Pancreas (tissue), 10 donors: ENCODE measurements at regions not wholly inside any gene's neighbourhood (a gene's known extent, or its start where the extent isn't known, plus 50 kb on each side); places are given as distances from the start of the nearest gene placed in this dataset.

ENCODE experiments used
- ATAC-seq, 4 donors: fragments of 200-7000 bp; cut with Tn5 transposase; one replicate each; pipeline versions ENCODE4 v1.8.0 to v1.9.1; 2020; ENCODE audit warnings: mild to moderate bottlenecking in 4 of 4, moderate library complexity in 4 of 4
- DNase-seq, 6 donors: peaks; one replicate each; pipeline ENCODE4 v3.0.0-alpha.2; 2020
- FAIRE-seq: peaks from 2 replicates; lab custom pipeline; 2012; peaks lifted over from hg19 to GRCh38; lab: Jason Lieb, UNC
- H3K27ac ChIP-seq, 4 donors: fragments of 200-600 bp; sonication (generic); 1 replicate in 3 of 4; 2 replicates in 1 of 4; pipeline versions ENCODE4 v1.5.0 to v1.8.0; 2020
- H3K27me3 ChIP-seq, 4 donors: fragments of 200-600 bp; one replicate each; pipeline ENCODE4 v1.8.0; 2021
- H3K36me3 ChIP-seq, 3 donors: fragments of 200-600 bp; sonication (generic) in 1 of 3; one replicate each; pipeline versions ENCODE4 v1.5.0 to v1.8.0; 2020 to 2021
- H3K4me1 ChIP-seq, 3 donors: fragments of 200-600 bp; one replicate each; pipeline ENCODE4 v1.8.0; 2021
- H3K4me3 ChIP-seq, 4 donors: fragments of 200-600 bp; sonication (generic) in 2 of 4; one replicate each; pipeline versions ENCODE4 v1.5.0 to v1.8.0; 2020 to 2021
- H3K9me3 ChIP-seq, 4 donors: fragments of 200-600 bp; one replicate each; pipeline ENCODE4 v1.8.0; 2021
- WGBS, 2 donors: extraction: QIAGEN DNeasy Blood & Tissue Kit; methylation state at CpG; one replicate each; pipeline ENCODE4 v1.1.7; 2013; 5-methylcytosine and 5-hydroxymethylcytosine counted together
- intact Hi-C, 3 donors: fragments of 100-400 bp; cut with DNase I; formaldehyde crosslinking; loops; one replicate each; pipeline versions ENCODE4 v1.11.1 to v1.14.2; 2022
- TF ChIP-seq, protein P1 (sequence below), 4 donors: fragments of 200-600 bp; sonication (generic) in 3 of 4; IDR thresholded peaks; one replicate each; pipeline versions ENCODE4 v1.5.0 to v1.8.0; 2021; ENCODE audit warnings: antibody characterized with exemption in 4 of 4
- donor health status: healthy with polysubstance abuse.
- donor health status: DM: no; HTN: no; CAD: no; lungs with moderate emphysema.
- donor health status: DM: no; HTN: no; CAD: no.
- donor health status: control.
- donor health status: control.
- donor health status: Bipolar disorder and iron deficiency.
- donor health status: DM: yes; HTN: yes; CAD: no.
- donor health status: DM: no; HTN: no; CAD: no.
- donor health status: DM: no; HTN: no; CAD: no.
- donor health status: DM: yes; HTN: yes; CAD: no.

DNA sequence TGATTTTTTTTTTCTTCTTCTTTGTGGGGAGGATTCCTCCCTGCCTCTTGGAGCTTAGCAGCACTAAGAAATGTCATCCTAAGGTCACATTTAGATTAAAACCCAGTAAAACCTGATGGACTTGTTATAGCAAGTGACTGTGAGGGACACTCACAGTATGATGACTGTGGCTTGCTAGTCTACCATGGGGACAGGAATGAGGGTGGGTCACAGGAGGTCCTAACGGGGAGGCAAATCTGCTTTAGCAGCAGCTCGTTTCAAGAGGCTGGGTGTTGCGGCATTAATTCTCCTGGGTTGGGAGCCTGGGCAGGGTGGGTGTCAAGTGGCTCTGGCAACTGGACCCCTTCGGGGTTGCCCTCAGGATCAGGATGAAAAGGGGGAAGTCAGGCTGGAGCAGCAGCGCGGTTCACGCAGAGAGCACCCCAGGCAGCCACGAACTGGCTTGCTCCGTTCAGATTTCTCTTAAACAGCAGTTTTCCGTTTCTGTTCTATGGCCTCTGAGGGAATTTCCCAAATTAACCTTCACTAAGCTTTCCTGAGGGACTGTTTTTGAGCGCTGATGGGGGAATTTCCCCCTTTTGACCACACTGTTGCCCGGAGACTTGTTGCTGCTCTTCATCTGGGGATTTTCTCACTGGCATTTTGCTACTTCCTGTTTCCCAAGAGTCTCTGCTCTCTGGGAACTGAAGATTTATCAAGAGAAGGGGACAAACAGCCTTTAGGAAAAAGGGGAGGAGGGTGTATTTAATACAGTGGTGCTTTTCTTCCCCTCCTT is 59.8 kb upstream of the PELI1 start:
- intact Hi-C loops = no loop called here
- Histone ChIP-seq H3K27me3 (no peaks in the 10 kb centered on the region), H3K9me3 (no peaks in the 10 kb centered on the region), H3K4me1 (peaks cover 0 to 15% (median 7%) of the 10 kb centered on the region in 3 donors), H3K4me3 (no peak overlapping the region), H3K36me3 (no peaks in the 10 kb centered on the region), H3K27ac (peak overlapping the region in 3 of 4 donors; percentile 36 to 73 (median 72))
- 52 to 56% methylated on average over 12 of the region's 12 CpGs for WGBS, 2 donors
- DNase-seq (peak in 1 of 6 donors; percentile 31), FAIRE-seq (no peak), ATAC-seq (peak in 3 of 4 donors; percentile 66 to 82 (median 73))
- TF ChIP-seq, protein P1, sequence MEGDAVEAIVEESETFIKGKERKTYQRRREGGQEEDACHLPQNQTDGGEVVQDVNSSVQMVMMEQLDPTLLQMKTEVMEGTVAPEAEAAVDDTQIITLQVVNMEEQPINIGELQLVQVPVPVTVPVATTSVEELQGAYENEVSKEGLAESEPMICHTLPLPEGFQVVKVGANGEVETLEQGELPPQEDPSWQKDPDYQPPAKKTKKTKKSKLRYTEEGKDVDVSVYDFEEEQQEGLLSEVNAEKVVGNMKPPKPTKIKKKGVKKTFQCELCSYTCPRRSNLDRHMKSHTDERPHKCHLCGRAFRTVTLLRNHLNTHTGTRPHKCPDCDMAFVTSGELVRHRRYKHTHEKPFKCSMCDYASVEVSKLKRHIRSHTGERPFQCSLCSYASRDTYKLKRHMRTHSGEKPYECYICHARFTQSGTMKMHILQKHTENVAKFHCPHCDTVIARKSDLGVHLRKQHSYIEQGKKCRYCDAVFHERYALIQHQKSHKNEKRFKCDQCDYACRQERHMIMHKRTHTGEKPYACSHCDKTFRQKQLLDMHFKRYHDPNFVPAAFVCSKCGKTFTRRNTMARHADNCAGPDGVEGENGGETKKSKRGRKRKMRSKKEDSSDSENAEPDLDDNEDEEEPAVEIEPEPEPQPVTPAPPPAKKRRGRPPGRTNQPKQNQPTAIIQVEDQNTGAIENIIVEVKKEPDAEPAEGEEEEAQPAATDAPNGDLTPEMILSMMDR (IDR thresholded peaks at IDR 0.05) = no peak

DNA sequence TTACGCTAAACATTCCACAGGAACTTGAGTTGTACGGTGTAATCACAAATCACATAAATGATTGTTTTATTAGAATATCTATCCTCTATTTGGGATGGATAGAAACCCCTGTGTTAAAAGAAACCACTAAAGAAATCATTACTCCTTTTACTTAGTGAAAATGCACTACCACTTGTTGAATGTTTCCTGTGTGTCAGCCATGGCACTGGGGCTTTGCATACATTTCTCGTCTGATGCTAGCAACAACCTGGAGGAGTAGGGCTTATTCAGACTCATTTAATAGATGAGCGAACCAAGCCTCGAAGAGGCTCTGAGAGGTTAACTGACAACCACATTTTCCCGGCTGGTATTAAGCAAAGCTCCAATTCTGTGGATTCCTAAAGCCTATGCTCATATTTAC is 60.5 kb upstream of the PELI1 start:
- H3K4me3 ChIP-seq = no peak overlapping the region
- no peak for FAIRE-seq
- 86 to 87% methylated on average over 6 of the region's 6 CpGs for WGBS, 2 donors
- intact Hi-C loops = no loop called here
- H3K27me3 ChIP-seq = no peaks in the 10 kb centered on the region
- H3K27ac ChIP-seq = peak overlapping the region in 3 of 4 donors; percentile 36 to 73 (median 72)
- no peaks in the 10 kb centered on the region for H3K9me3 ChIP-seq
- H3K4me1 ChIP-seq = peaks cover 0 to 15% (median 7%) of the 10 kb centered on the region in 3 donors
- no peaks in the 10 kb centered on the region for H3K36me3 ChIP-seq
- ATAC-seq = no peak
- TF ChIP-seq, protein P1 (IDR thresholded peaks at IDR 0.05) = no peak
- DNase-seq = no peak

DNA sequence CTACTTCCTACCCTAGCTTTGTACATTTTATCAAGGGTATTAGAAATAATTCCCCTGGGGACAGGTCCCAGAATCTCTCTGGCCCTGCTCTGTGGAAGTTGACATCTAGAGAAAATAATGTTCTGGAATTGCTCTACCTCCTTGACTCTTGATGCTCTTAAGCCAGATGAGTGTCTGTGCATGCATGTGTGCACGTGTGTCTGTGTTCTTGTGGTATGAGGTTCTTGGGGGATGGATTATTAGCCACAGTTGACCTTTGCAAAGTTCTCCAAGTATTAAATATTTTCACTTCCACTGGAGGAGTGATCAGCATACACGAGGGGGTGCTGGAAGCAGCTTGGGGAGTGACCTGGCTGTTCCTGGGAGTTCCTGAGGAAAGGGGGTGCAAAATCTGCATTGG is 61.2 kb upstream of the PELI1 start:
- H3K27ac ChIP-seq = no peak overlapping the region
- 78 to 82% methylated on average over 2 of the region's 2 CpGs for WGBS, 2 donors

DNA sequence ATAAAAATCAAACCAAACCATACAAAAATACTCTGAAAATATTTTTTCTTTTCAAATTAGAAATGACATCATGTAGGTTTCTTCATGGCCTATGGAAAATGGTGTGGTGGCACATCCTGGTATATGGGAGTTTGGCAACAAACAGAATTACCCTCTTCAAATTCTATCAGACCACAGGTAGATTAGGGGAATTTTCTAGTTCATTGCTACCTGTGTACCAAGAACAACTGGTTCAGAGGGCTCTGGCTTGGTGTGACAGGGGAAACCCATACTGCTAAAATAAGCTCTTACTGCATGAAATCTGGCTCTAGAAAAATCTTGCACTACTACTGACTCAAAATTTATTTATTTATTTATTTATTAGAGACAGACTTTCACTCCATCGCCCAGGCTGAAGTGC is 63.4 kb upstream of the PELI1 start:
- H3K27me3 ChIP-seq = no peaks in the 10 kb centered on the region
- H3K4me1 ChIP-seq = peaks cover 0 to 17% (median 7%) of the 10 kb centered on the region in 3 donors
- no peak for ATAC-seq
- 98 to 100% methylated on average over 1 of the region's 1 CpG for WGBS, 2 donors
- H3K9me3 ChIP-seq = no peaks in the 10 kb centered on the region
- no peak overlapping the region for H3K4me3 ChIP-seq
- FAIRE-seq = no peak
- DNase-seq = no peak
- no peaks in the 10 kb centered on the region for H3K36me3 ChIP-seq
- TF ChIP-seq, protein P1 (IDR thresholded peaks at IDR 0.05) = no peak
- intact Hi-C loops = no loop called here
- no peak overlapping the region for H3K27ac ChIP-seq

More for the DNA sequence above, 61.2 kb upstream of the PELI1 start:
- Histone ChIP-seq H3K4me3 (no peak overlapping the region), H3K36me3 (no peaks in the 10 kb centered on the region), H3K4me1 (peaks cover 0 to 15% (median 7%) of the 10 kb centered on the region in 3 donors), H3K9me3 (no peaks in the 10 kb centered on the region), H3K27me3 (no peaks in the 10 kb centered on the region)
- TF ChIP-seq, protein P1 (IDR thresholded peaks at IDR 0.05) = no peak
- DNase-seq = no peak
- ATAC-seq = no peak
- intact Hi-C loops = no loop called here
- FAIRE-seq = no peak

DNA sequence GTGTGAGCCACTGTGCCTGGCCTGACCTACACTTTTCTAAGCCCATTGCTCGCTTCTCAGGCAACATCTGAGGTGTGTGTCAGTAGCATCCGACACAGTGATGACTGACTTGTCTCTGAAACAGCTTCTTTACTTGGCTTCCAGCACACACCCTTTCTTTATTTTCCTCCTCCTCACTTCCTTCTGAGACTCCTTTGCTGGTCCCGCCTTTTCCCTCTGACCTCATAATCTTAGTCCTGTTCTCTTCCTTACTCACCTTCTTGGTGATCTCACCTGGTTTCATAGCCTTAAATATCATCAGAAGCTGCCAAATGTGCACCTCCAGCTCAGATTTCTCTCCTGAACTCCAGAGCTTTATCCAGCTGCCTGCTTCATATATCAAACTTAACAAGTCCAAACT is 66.6 kb upstream of the PELI1 start:
- 95 to 100% methylated on average over 3 of the region's 3 CpGs for WGBS, 2 donors
- no peak overlapping the region for H3K27ac ChIP-seq
- DNase-seq = no peak

More for the DNA sequence above, 66.6 kb upstream of the PELI1 start:
- Histone ChIP-seq H3K9me3 (no peaks in the 10 kb centered on the region), H3K4me3 (no peak overlapping the region), H3K27me3 (no peaks in the 10 kb centered on the region), H3K4me1 (peaks cover 0 to 16% (median 0%) of the 10 kb centered on the region in 3 donors), H3K36me3 (no peaks in the 10 kb centered on the region)
- TF ChIP-seq, protein P1 (IDR thresholded peaks at IDR 0.05) = no peak
- ATAC-seq = peak in 1 of 4 donors; percentile 7
- no peak for FAIRE-seq
- intact Hi-C loops = no loop called here
